COR-L47 (cell line): ENCODE measurements at regions not wholly inside any gene's neighbourhood (a gene's known extent, or its start where the extent isn't known, plus 50 kb on each side); places are given as distances from the start of the nearest gene placed in this dataset.
"Not testable (repeated sequence)": the region's sequence is repeated elsewhere in the genome, so short reads cannot be mapped to it uniquely, and the experiment has no call there.

Source experiments
- DNase-seq: peaks from one replicate; lab custom pipeline; 2025; lab: John Stamatoyannopoulos, UW

DNA sequence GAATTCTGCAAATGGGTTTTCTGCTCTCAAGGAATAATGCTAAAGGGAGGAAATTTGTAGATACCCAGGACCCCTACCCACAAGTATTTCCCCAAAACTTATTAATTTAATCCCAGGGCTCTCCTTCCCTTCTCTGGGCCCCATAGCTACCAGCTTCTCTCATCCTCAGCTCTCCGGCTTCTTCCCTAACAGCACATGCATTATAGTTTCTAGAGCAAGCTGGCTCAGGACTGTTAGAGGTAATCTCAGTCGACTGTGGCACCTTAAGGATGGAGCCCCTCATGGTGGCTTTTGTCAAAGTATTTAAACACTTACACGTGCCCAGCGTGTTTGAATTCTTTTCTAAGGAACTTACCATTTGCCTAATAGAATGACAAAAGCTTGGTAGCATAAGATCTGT lies 252.5 kb upstream of the GAS1 start:
- no peak for DNase-seq

GRCh38 chr9:87201351-87201751 lies 254.0 kb upstream of the GAS1 start:
- DNase-seq = no peak

DNA sequence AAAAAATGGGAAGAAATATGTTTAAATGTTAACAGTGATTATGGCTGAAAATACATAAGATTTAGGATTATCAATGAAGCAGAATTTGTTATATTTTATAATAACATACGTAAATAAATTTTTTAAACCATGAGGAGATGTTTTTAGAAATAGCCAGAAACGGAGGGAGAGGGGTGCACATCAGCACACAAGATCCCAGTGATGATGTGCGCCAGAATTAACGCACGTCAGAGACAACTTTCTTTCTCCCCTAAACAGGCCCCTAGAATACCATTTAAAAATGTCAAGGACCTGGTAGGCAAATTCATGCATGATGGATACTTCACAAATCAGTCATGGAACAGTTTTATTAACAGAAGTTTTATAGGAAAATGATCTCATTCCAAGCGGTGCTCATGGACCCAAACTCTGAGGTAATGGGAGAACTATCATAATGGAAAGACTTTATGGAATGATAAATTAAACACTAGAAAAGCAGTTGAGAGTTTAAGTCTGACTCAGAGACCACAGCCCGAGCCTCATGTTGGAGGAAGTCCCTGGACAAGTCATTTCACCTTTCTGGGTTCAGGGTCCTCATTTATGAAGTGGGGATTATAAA lies 258.9 kb upstream of the GAS1 start:
- DNase-seq = no peak

DNA sequence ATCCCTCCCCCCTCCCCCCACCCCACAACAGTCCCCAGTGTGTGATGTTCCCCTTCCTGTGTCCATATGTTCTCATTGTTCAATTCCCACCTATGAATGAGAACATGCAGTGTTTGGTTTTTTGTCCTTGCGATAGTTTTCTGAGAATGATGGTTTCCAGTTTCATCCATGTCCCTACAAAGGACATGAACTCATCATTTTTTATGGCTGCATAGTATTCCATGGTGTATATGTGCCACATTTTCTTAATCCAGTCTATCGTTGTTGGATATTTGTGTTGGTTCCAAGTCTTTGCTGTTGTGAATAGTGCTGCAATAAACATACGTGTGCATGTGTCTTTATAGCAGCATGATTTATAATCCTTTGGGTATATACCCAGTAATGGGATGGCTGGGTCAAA lies 263.4 kb upstream of the GAS1 start:
- DNase-seq = not testable (repeated sequence)

GRCh38 chr9:87211669-87212068 lies 264.4 kb upstream of the GAS1 start:
- no peak for DNase-seq

- no peak for DNase-seq
Observed at GRCh38 chr9:87212605-87213021, 265.3 kb upstream of the GAS1 start.

DNA sequence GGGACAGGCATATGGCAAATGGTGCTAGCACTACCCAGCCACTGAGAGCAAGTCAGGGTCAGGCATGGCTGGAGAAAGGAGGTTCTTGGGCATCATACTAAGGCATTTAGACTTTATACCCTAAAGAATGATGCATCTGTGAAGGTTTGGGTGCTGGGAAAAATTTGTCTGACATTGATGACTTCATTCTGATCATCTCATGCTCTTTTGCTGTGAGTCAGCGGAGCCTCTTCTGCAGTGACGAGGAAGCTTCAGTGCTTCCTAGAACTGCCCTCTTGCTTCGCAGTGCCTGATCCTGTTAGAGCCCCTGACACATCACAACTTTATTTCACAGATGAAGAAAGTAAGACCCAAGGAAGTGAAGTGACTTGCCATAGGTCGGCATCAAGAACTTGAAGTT lies 266.6 kb upstream of the GAS1 start:
- no peak for DNase-seq

DNA sequence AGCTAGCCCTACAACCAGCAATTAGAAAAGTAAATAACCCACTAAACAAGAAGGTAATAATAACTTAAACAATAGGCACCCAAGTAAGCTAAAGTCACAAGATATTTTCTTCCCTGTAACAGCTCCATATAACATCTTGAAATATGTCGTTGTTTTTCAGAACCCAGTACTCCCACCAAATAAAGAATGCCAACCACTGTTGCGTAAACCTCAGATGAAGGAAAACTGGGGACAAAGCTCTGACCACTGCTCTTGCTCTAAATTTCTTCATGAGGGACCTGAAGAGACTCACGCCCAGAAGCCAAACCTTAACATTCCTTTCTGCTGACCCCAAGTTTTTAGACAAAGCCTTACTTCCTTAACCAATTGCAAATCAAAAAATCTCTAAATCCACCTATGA lies 267.7 kb upstream of the GAS1 start:
- no peak for DNase-seq

DNA sequence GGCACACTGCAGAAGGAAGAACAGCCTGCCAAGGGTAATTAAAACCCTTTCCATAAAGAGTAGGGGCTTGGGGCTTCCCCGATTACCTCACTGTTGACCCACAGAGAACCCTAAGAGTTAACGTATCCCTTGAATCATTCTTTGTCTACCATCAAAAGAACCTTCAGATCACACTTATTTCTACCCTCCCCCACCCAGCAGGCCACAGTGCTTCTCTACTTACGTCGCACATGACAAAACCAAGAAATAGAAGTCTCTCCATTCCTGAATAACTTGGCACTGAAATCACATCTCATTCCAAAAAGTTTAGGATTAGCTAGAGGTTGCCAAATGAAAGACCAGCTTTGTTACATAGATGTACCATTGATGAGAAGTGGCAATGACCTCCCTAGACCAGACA lies 268.7 kb upstream of the GAS1 start:
- DNase-seq = no peak

- DNase-seq = no peak
Observed at GRCh38 chr9:87216897-87217455, 269.7 kb upstream of the GAS1 start.

DNA sequence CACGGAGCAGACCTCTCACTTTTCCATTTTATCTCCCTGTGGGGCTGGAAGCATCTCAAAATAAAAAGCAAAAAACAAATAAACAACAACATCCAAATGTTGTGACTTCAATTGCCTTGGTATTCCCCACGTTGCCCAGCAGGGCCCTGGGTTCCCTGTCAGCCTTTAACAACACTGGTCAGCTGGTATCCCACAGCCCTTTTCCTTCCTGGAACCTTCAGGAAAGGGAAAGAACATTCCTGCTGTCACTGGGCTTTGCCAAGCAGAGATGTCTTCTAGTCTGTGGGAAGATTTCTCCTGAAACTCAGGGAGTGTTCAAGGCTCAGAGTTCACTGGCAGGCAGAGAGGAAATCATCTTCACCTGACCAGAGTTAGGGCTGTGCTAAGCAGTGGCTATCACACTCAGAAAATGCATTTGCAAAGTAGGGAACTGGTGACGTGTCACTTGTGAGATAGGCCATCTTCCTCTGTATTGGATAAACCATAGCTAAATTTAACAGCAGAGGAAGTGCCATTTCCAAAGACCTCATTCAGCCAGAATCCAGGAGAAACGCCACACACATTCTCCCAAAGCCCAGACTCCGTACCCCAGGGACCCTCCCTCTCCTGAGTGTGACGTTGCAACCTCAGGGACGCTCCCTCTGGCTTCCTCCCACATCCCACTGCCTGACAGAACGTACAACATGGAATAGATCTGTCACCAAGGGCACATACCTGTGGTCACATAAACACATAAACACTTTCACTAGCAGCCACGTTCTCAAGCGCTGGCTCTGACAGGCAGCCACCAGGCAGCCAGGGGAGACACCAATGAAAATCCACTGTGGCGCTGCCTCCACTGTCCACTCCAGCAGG lies 274.0 kb upstream of the DAPK1 start:
- no peak for DNase-seq

DNA sequence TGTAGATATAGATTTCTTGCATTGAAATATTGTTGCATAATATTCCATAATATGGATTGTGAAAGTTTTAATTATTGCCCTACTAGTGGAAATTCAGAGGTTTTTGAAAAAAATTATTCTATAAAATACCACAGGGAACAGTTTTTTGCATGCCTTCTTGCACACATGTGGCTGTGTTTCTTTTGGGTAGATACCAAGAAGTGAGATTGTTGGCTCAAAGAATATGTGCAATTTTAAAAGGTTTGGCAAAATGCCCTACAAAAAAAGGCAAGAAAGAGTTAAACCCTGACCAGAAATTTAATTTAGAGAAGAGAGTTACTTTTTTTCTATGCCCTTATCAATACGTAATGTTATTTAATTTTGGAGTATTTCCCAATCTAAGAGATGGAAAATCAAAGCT lies 270.8 kb upstream of the DAPK1 start:
- DNase-seq = no peak

DNA sequence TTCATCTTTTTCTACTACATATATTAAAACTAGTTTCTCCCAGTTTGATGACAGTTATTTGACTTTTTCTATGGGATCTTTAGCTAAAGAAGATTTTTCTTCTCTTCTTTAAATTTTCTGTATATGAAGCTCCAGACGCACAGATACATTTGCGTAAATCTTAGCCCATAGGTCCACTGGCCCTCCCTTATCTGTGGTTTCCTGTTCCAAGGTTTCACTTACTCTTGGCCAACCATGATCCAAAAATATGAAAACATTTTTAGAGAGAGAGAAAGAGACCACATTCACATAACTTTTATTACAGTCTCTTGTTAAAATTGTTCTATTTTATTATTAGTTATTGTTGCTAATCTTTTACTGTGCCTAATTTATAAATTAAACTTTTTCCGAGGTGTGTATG lies 270.2 kb upstream of the DAPK1 start:
- DNase-seq = no peak

DNA sequence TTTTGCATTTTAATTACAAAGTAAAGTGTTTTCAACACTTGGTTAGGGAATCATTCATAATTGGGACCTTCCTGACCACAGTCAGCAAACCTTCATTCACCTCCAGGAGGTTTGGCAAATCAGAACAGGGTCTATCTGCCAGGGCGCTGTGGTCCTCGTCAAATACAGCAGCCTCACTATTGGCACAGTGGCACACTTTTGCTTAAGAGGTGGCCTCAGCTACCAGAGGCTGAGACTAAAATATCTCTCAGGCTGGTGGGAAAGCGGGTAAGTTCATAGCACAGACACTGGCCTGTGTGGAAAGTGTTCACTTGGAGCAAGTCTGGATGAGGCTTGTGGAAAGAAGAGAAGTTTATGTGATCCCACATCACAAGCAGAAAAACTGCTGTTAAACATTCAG lies 268.6 kb upstream of the DAPK1 start:
- no peak for DNase-seq

DNA sequence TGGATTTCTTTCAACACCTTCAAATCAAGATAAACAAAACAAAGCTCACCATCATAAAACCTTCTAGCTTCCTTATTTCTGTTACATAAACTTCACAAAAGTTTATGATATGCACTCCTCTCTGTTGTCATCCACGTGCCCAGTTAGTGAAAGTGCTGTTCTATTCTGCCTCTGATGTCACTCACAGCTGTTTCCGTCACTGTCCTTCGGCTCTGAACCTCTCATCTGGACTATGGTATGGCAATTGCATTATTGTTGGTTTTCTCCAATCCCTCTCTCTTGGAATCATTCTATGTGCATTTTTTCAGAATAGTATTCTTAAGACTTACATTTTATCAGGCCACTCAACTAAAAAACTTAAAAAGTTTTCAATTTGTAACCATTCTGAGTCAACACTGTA lies 264.2 kb upstream of the DAPK1 start:
- DNase-seq = no peak

DNA sequence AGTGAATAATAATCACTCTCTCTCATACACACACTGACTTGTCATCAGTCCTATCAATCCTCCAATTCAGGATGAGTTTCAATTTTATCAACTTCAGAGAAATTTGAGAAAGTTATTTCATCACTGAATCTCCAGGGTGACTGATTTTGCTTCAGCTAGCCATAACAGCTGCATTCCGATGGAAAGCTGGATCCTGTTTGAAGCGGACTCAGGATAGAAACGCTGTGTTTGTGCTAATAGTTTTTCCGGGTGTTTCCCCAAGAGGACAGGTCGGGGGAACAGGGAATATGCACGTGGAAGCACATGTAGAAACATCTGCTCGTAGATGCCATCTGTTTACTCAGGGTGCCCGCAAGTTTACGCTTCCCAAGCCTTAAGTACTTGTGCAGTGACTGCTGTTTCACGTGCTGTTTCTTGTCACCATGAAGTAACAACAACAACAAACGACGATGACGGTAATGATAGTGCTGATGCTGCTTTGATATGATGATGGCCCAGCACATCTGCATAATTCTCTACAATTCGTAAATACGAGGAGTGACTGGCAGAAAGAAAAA lies 263.7 kb upstream of the DAPK1 start:
- DNase-seq = no peak

DNA sequence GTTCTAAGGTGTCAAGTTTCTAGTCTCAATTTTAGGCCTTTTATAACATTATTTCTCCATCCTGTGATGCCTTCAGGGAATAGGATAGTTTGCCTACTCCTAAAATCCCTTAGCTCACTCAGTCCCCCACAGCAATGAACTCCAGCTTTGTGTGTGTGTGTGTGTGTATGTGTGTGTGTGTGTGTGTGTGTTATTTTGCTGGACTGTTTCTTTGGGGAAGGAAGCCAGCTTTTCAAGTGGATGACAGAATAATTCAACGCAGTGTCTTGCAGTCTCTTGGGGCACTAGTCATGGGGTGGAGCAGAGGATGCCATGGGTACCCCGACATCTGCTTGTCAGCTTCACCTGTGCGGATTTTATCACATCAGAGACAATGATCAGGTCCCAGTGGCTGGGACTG lies 262.8 kb upstream of the DAPK1 start:
- no peak for DNase-seq

GRCh38 chr9:87236546-87236945 lies 261.1 kb upstream of the DAPK1 start:
- DNase-seq = no peak

DNA sequence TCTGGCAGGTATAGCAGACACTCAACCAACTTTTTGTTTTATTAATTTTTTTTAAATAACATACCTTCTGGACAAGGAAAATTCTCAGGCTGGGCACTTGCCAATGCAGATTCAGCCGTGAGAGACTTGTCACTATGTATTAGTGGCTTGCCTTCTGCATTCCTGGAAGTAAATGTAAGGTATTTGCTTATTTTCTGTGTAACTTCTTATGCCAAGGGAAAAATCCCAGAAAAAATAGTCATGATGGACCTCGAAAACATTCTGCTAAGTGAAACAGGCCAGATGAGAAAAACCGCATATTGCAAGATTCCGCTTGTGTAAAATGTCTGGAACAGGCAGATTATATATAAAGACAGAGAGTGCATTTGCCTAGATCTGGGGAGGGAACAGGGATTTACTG lies 260.3 kb upstream of the DAPK1 start:
- no peak for DNase-seq

DNA sequence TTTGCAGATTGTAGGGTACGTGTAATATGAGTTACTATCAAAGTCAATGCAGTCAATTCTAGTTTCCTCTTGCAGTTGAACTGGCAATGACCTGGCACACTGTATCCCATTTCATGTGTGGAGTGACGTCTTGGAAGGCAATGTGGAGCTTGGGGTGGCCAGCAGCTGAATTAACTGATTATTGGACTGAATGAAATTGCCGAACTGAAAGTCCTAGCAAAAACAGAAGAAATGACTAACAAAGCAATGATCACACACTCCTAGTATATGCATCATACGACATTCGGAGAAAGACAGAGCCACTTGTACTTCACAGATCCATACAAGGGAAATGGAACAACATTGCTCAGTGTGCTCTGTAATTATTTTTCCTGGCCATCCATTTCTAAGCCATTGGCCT lies 259.1 kb upstream of the DAPK1 start:
- no peak for DNase-seq

DNA sequence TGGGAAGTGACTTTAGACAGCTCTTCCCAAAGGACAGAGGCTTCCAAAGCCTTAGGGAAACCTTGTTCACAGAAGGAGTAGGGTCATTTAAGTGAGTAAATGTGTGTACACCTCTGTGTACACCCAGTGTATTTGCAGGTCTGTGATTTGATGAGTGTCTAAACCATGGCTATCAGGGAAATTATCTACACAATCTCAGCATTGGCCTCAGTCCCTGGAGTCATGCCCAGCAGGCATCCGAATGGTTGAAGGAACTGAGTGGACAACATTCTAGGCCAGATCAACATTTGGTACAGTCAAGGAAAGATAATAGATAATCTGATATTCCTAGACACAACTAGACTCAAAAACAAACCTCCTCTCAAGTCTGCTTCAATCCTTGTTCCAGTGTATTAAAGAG lies 258.4 kb upstream of the DAPK1 start:
- no peak for DNase-seq

- no peak for DNase-seq
Observed at GRCh38 chr9:87243602-87244001, 254.1 kb upstream of the DAPK1 start.

GRCh38 chr9:87245271-87245670 lies 252.4 kb upstream of the DAPK1 start:
- no peak for DNase-seq
